SK-N-SH (cell line): ENCODE measurements at regions not wholly inside any gene's neighbourhood (a gene's known extent, or its start where the extent isn't known, plus 50 kb on each side); places are given as distances from the start of the nearest gene placed in this dataset.

Experiments used
- REST ChIP-seq: IDR thresholded peaks from 2 replicates; pipeline ENCODE4 v1.6.1; 2012; ENCODE audit warnings: mild to moderate bottlenecking, low read depth, low read length, moderate library complexity
- YY1 ChIP-seq: IDR thresholded peaks from 2 replicates; pipeline ENCODE4 v1.4.0; 2012; ENCODE audit warnings: low read depth, mild to moderate bottlenecking
- TF ChIP-seq, protein P1 (sequence below): fragments of 200-600 bp; sonication (generic); IDR thresholded peaks from 2 replicates; pipeline ENCODE4 v1.6.1; 2017; ENCODE audit warnings: antibody characterized with exemption, mild to moderate bottlenecking, moderate library complexity
- TF ChIP-seq, protein P2 (sequence below): fragments of 150-350 bp; IDR thresholded peaks from 2 replicates; pipeline ENCODE4 v1.6.1; 2017; ENCODE audit warnings: antibody characterized with exemption, low read length, low read depth, borderline replicate concordance

GRCh38 chr4:32334759-32335158, 1614.6 kb downstream of the PCDH7 start:
- TF ChIP-seq, protein P1, sequence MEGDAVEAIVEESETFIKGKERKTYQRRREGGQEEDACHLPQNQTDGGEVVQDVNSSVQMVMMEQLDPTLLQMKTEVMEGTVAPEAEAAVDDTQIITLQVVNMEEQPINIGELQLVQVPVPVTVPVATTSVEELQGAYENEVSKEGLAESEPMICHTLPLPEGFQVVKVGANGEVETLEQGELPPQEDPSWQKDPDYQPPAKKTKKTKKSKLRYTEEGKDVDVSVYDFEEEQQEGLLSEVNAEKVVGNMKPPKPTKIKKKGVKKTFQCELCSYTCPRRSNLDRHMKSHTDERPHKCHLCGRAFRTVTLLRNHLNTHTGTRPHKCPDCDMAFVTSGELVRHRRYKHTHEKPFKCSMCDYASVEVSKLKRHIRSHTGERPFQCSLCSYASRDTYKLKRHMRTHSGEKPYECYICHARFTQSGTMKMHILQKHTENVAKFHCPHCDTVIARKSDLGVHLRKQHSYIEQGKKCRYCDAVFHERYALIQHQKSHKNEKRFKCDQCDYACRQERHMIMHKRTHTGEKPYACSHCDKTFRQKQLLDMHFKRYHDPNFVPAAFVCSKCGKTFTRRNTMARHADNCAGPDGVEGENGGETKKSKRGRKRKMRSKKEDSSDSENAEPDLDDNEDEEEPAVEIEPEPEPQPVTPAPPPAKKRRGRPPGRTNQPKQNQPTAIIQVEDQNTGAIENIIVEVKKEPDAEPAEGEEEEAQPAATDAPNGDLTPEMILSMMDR, result no peak
- TF ChIP-seq, protein P2, sequence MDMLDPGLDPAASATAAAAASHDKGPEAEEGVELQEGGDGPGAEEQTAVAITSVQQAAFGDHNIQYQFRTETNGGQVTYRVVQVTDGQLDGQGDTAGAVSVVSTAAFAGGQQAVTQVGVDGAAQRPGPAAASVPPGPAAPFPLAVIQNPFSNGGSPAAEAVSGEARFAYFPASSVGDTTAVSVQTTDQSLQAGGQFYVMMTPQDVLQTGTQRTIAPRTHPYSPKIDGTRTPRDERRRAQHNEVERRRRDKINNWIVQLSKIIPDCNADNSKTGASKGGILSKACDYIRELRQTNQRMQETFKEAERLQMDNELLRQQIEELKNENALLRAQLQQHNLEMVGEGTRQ, result no peak
- TF ChIP-seq YY1 (no peak), REST (no peak)
